GM21528 (cell line): ENCODE measurements at regions not wholly inside any gene's neighbourhood (a gene's known extent, or its start where the extent isn't known, plus 50 kb on each side); places are given as distances from the start of the nearest gene placed in this dataset.
"Not testable (repeated sequence)": the region's sequence is repeated elsewhere in the genome, so short reads cannot be mapped to it uniquely, and the experiment has no call there.

Experiments used
- ATAC-seq: cut with Tn5 transposase; IDR thresholded peaks from one replicate; pipeline ENCODE4 v1.9.1; 2021; ENCODE audit warnings: mild to moderate bottlenecking, moderate library complexity; ENCODE audit not compliant: unreplicated experiment, low FRiP score

- no peak for ATAC-seq
Measured at GRCh38 chr3:112765531-112765930, 81.1 kb downstream of the CD200R1L start.

- no peak for ATAC-seq
Measured at GRCh38 chr3:112763258-112763657, 83.4 kb downstream of the CD200R1L start.

GRCh38 chr3:112761062-112761638, 85.5 kb downstream of the CD200R1L start:
- ATAC-seq, result no peak

DNA sequence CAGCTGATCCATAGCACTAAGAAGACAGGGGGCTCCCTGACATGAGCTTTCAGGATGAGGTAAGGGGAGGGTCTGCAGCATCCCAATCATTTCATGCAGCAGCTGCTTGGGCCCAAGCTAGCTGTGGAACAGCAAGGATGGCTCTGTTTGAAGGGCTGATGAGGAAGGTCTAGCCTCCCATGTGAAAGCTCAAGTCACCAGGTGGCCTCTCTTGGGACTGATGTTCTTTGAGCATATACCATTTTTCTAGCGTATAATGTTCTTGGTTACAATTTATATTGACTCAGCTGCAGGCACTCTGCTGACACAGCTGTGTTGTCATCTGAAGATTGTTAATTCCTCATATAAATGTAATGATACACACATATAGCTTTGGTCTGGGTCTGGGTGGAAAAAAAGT, 87.0 kb downstream of the CD200R1L start:
- ATAC-seq, result no peak

DNA sequence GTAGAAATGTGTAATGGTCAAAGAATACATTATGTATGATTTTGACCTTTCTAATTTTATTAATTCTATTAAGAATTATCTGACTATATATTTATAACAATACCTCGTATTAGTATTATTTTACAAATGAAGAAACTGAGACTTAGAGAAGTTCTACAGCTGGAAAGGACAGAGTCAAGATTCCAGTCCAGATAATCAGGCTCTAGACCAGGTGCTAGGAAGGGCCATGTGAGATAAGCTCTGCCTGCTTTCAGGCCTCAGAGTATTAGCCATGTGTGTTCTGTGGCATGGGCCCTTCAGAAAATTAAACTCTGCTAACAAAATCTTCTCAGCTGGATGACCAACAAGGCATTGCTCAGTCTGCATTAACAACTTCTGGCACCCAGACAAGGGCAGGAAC, 87.5 kb downstream of the CD200R1L start:
- no peak for ATAC-seq

DNA sequence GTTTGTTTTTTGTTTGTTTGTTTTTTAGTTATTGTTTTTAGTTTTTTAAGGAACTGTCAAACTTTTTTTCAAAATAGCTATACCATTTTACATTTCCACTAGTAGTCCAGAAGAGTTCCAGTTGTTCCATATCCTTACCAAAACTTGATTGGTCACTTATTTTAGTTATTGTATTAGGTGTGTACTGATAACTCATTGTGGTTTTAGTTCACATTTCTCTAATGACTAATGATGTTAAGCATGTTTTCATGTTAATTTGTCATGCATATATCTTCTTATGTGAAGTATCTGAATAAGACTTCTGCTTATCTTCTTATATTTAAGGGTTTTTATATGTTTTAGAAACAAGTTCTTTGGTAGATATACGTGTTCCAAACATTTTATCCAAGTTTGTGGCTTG, 89.5 kb downstream of the CD200R1L start:
- no peak for ATAC-seq

- ATAC-seq, result no peak
Measured at GRCh38 chr3:112755845-112756613, 90.6 kb downstream of the CD200R1L start.

DNA sequence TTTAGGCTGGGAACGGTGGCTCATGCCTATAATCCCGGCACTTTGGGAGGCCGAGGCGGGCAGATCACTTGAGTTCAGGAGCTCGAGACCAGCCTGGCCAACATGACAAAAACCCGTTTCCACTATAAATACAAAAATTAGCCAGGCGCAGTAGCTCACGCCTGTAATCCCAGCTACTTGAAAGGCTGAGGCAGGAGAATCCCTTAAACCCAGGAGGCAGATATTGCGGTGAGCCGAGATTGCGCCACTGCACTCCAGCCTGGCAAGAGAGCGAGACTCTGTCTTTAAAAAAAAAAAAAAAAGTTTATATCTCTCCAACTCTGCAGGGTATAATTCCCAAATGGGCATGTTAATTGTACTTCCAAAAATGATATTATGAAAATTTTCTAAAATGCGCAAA, 91.6 kb downstream of the CD200R1L start:
- not testable (repeated sequence) for ATAC-seq

GRCh38 chr3:112751564-112752512, 94.8 kb downstream of the CD200R1L start:
- no peak for ATAC-seq

DNA sequence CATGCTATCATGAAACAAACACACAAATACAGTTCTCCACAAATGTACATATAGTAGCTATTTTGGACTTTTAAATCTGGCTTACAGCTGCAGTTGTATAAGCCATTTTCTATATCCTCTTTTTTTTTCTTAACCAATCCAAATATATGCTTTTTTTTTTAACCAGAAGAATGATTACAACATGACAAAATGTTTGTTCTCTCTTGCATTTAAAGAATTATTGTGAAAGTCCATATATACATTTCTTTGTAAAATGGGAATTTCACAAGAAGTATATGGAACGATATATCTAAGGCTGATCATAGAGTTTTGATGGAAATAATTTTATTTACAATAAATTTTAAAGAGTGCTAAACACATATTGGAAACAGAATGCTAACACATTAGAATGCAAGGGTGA, 95.6 kb downstream of the CD200R1L start:
- no peak for ATAC-seq

DNA sequence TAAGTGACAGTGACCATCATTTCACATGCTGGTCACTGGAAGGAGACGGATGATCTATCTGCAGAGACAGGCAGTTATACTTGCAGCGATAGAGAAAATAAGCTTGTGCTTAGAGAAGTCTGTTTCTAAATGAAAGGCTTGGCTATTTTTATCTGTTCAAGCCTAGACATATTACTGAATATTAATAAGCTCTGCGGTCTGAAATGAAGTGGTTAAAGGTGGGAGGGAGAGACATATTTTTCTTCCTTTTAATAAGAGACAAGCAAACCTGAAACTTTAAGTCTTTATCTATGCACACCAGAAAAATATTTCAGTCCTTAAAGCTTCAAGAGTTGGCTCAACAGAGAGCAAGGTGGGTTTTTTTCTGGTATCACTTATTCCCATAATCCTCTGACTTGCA, 99.0 kb downstream of the CD200R1L start:
- no peak for ATAC-seq

GRCh38 chr3:112746675-112747280, 99.9 kb downstream of the CD200R1L start:
- ATAC-seq, result no peak

- ATAC-seq, result no peak
Measured at GRCh38 chr3:112745567-112746248, 101.0 kb downstream of the CD200R1L start.

DNA sequence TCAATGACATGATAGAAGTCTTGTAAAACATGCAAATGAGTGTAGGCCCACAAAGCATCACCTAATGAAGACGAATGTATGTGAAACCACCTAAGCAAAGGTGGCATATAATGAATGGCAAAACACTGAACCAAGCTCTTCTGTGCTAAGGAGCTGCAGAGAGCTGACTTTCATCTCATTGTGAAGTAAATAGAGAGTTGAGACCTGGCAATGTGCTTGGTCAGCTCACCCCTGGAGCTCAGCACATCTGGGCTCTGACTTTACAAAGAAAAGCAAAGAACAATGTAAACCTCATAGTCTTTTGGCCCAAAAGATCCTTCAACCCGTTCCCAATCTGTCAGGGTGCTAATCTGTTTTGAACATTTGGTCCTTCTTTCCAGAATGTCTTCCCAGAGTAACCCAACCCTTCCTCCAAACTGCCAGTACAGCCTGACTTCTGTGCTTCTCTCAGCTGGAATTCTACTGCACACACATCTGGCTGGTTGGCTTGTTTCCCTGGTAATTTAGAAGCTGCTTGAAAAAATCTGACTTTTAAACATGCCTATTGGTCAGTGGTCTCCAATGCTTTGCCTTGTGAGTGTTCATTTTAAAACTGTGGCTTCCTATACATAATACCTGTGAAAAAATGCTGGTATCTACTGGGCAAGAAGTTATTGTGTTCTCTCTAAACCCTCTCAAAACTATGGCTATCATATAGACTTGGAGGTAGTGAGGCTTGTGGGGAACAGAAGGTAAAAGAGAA, 101.7 kb downstream of the CD200R1L start:
- ATAC-seq, result no peak

- ATAC-seq, result no peak
Measured at GRCh38 chr3:112744106-112744505, 102.6 kb downstream of the CD200R1L start.

DNA sequence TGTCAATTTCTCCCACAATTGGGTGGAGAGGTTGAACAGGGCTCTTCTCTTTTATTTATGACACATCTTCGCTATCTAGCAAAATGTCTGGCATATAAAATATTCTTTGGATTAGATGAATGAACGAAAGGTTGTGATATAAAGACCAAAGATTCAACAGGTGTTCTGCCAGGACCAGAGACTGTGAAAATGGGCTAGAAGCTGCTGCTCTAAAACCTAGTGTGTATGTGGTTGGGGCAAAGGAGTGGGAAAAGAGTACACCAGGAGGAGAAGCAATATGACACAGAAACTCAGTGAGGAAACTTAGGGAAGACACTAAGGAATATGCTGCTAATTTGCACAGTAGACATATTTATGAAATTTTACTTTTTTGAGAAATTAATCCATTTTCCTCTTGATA, 102.0 kb upstream of the CCDC80 start:
- ATAC-seq, result no peak

GRCh38 chr3:112741983-112742382, 101.0 kb upstream of the CCDC80 start:
- ATAC-seq, result no peak

- no peak for ATAC-seq
Measured at GRCh38 chr3:112740835-112741234, 99.9 kb upstream of the CCDC80 start.

DNA sequence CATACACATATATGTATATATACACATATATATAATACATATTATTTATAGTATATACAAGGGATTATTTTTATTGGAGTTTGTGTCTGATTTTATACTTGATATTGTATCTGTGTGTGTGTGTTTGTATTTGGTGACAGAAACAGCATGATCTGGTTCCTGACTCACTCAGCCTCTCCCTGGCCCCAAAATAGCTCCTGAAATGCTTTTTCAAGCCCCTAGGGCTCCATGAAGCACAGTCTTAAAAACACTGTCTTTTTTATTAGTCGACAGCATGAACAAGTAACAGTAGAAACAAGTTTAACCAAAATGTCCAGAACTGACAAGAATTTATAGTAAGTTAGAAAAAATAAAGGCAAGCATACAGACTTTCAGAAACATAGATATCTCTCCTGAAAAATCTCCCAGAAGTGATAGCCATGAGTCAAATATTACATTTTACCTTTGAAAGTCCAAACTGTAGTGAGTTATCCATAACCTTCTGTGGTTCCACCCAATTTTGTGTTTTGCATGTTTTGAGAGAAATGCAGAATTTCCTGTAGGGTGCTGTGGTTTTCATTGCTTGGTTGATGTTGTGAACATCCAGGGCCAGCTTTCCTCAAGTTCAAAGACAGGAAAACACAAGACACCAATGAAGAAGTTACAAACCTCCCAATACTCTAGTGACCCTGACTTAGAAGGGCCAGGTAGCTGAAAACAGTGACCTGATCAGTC, 98.5 kb upstream of the CCDC80 start:
- ATAC-seq, result no peak
